DMS 273 treated with DMSO at 0.1 percent for 48 hours (cell line): ENCODE measurements at regions not wholly inside any gene's neighbourhood (a gene's known extent, or its start where the extent isn't known, plus 50 kb on each side); places are given as distances from the start of the nearest gene placed in this dataset.
A peak's percentile ranks its signal among the peaks of the same experiment; 100 is the strongest.

Experiments
- DNase-seq: peaks from one replicate; lab custom pipeline; 2025; lab: John Stamatoyannopoulos, UW

- DNase-seq, result no peak
Observed at GRCh38 chr11:92764128-92764527, 205.3 kb upstream of the MTNR1B start.

DNA sequence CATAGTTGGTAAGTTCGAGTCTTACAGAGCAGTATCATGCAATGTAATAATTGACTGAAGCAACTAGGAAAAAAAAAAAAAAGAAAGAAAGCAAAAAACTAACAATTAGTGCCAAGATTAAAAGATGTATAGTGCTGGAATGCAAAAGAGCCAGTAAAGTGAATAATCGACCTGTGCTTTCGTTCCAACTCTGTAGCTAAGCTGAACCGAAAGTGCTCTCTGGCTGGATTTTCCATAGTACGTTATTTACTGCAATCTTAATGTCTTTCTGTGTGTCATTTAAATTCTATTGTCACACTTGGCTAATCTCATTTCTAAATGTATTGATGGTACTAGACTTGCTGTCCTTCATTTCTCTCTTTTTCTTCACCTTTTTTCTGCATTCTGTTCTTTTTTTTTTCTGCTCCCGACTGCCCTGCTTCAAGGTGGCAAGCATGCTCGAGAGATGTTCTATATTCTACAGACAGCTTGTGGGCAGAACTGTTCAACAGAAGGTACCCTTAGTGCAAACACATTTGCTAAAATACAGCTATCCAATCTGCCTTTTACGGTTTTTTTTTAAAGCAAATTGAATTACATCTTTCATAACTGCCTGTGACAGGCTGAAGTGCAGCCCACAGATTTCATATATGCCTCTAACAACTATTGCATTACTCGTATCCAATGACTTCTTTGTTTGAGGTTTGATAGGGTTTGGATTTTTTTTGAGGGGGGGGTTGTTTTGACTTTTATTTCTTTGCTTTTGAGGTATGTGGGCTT, 204.2 kb upstream of the MTNR1B start:
- no peak for DNase-seq

DNA sequence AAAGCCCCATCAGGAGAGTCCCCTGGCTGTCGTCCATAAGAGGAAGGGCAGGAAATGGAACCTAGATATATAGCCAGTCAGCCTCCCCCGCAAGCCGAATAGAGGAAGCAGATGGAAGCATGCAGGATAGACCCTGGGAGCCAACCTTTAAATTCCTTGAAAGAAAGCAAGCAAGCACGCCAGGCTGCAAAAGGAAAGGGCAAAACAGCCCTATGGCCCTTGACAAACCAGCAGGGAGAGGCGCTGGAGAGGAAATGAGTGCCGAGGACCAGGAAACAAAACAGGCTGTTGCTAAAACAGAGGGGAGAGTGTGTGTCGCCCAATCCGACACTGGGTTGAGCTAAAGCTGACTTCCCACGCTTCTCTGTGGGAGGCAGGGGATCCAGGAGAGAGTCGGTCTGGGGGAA, 203.5 kb upstream of the MTNR1B start:
- DNase-seq, result peak; percentile 29

DNA sequence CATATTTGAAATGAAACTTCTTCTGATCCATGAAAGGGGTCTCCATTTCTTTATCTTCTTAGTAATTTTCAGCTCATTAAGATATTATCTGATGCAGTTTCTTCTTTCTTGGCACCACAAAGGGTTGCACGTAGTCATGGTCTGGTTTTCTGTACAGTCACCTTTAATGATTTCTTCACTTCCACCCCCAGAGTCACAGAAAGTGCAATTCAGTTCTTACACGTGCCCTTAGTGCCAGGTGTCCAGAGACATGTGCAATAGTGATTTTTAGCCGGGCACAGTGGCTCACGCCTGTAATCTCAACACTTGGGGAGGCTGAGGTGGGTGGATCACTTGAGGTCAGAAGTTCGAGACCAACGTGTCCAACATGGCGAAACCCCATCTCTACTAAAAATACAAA, 202.8 kb upstream of the MTNR1B start:
- DNase-seq, result no peak

- DNase-seq, result no peak
Observed at GRCh38 chr11:92767416-92767815, 202.0 kb upstream of the MTNR1B start.

DNA sequence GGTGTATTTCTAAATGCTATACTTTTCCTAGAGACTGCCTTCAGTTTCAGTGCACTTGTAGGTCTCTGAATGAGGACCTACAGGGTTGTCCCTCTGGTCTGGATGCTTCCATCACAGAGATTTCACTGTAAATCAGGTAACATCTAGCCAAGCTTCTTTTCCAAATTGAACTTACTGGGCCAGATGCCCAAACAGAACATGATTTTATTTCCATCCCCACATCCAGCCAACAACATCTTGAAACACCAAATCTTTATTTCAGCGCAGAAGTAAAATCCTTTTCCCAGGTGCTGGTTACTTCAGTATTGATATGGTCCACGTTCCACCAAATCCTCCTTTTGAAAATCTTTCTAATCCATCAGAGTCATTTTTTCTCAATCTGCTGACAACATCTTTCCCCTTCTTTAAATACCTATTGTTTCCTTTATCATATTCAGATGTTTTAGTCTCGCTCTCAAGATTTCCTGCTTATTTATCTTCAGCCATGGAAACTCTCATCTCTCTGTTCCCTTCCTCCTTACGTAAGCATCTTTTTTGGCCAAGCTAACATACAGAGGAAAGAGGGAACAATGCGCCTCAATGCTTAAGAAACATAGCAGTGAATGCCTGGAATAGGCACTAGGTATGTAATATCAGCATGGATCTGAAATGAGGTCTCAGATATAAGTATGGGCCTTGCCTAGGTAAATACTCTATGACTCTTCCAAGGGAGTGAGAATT, 201.2 kb upstream of the MTNR1B start:
- DNase-seq, result no peak

- no peak for DNase-seq
Observed at GRCh38 chr11:92769112-92769511, 200.3 kb upstream of the MTNR1B start.

- DNase-seq, result no peak
Observed at GRCh38 chr11:92770419-92770818, 199.0 kb upstream of the MTNR1B start.

DNA sequence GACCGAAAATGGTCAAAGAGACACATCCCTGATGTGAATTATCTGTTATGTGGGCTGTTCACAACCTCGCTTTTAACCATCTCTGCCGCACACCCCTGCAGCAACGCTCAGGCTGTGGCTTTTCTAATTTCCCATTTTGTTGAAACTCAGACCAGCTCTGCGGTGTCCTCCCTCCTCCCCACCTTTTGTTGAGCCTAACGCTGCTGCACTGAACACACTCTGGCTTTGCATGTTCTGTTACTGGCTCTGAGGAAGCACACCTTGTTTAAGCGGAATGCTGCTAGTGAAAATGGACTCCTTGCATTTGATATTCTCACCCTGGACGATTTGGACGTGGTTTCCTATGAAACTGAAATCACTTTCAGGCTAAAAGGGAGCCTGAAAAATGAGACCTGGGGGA, 198.5 kb upstream of the MTNR1B start:
- DNase-seq, result no peak

- DNase-seq, result no peak
Observed at GRCh38 chr11:92771701-92772100, 197.8 kb upstream of the MTNR1B start.

DNA sequence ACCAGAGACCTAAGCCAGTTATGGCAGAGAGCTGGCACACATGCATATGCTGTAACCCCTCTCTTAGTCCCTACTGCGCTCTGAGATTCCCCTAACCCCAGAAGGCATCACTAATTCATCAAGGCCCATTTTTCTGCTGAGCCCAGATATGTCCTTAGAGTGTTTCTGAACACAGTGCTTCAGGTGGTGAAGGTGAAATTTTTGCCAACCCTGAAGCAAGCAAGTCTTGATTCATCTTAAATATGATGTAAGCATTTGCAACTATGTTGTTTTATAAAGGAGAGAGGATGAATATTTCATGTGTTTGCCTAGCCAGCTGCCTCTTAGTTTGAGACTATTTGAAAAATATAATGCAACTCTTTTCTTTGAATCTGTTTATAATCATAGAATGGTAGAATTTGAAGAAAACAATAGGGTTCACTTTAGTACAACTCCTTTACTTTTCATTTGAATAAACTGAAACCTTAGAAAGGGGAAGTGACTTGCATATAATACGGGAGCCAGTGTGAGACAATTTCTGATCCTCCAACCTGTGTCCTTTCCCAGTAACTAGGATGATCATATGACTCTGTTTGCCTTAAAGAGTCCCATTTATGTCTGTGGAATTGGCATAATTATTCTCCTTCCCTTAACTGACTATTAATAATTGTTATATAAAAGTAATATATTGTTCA, 194.3 kb upstream of the MTNR1B start:
- no peak for DNase-seq

GRCh38 chr11:92776676-92777075, 192.8 kb upstream of the MTNR1B start:
- DNase-seq, result no peak

DNA sequence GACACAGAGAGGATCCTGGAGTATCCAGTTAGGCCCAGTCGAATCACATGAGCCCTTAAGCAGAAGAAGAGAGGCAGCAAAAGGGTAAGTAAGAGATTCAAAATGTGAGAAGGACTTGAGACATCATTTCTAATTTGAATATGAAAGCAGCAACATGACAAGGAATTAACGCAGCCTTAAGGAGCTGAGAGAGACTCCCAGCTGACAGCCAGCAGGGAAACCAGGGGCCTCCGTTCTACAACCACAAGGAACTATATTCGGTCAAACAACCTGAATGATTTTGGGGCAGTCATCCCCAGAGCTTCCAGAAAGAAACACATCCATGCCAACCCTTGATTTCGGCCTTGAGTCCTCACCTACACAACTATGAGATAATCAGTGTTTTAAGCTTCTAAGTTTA, 189.7 kb upstream of the MTNR1B start:
- no peak for DNase-seq

GRCh38 chr11:92781151-92781550, 188.3 kb upstream of the MTNR1B start:
- no peak for DNase-seq

DNA sequence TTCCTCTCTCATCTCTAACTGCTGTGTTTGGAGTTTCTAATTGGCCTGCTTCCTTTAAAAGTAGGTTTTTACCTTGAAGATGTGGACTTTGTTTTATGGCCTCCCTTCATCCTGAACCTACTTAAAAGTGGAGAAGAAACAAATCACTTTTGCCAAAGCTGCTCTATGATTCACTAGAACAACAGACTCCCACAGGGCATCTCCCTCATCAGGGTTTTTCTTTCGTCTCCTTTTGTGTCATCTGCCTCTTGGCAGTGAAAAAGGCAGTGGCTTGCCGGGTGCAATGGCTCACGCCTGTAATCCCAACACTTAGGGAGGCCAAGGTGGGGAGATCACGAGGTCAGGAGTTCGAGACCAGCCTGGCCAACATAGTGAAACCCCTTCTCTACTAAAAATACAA, 186.6 kb upstream of the MTNR1B start:
- no peak for DNase-seq

GRCh38 chr11:92784331-92784730, 185.1 kb upstream of the MTNR1B start:
- DNase-seq, result no peak

GRCh38 chr11:92787638-92788037, 181.8 kb upstream of the MTNR1B start:
- DNase-seq, result no peak

- no peak for DNase-seq
Observed at GRCh38 chr11:92789761-92790160, 179.7 kb upstream of the MTNR1B start.

- no peak for DNase-seq
Observed at GRCh38 chr11:92790366-92790765, 179.1 kb upstream of the MTNR1B start.

DNA sequence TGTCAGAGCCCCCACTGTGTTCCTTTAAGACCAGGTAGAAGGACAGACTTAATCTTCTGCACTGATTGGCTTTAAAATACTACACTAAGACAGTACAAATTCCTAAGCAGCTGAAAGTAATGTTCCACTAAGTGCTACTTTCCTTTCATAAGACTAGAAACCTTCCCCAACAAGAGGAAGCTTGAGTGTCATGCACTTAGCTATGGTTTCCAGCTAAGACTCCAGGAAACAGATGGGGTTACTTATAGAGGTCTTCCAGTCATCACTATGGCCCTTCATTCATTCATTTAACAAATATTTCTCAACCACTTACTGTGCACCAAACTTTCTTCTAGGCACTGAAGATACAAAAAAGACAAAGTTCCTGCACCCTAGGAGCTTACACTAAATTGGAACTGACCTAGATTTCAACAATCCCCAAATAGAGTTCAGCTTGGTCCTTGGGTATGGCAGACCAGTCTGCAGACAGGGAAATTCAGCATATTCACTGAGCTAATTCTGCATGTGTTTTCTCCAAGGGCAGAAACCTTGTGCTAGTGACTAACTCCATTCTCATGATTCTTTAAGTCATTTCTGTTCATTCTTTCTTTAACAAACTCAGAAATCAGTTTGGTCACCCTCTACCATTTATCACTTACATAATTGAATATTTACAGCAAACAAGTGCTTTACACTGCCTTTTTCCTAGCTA, 178.4 kb upstream of the MTNR1B start:
- DNase-seq, result no peak

DNA sequence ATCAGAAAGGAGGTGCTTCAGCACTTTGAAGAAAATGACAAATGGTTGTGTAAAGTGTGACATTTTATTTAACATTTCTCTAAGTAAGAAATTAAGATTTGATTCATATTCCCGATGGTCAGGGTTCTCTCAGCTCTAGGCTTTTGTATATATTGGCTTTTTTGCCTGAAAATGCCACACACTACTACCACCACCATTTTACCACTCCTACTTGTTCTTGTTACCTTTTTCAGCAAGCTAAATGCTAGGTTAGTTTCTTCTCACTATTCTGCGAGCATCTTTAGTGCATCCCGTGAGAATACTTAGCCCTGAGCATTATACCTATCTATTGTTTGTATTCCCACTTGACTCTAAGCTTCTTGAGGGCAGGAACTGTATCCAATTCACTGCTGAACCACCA, 177.6 kb upstream of the MTNR1B start:
- no peak for DNase-seq

DNA sequence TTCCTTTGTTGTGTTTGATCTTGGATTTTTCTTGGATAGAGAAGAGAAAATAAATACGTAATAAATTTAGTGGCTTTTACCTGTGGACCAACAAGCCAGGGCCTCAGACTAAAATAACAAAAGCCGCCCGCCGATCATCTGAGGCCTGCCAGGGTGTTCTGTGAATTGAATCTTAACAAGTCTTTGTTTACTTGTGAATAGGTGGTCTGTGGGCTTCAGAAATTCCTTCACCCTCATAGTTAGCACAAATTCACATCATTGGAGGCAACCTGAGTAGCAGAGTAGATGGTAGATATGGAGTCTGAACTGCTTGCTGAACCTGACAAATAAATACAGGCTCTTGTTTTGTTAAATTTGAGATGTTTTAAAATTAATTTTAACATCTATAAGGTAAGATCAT, 176.3 kb upstream of the MTNR1B start:
- DNase-seq, result no peak

DNA sequence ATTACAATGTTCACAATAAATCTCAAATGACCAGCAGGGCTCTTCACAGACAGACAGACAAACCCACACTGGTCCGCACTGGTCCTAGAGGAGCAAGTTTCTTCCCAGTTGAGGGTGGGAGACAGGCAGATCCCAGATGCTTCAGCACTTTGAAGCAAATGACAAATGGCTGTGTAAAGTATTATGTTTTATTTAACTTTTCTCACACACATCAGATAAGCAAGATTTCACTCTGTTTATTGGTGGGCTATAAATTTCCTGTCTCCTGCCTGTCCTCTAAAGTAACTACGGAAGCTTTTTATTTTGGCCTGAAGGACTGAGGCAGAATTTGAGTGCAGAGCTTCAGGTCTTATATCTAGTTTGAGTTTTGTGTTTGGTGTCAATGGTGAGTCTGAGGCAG, 174.7 kb upstream of the MTNR1B start:
- DNase-seq, result no peak
